ENCODE measurements at regions not wholly inside any gene's neighbourhood (a gene's known extent, or its start where the extent isn't known, plus 50 kb on each side); places are given as distances from the start of the nearest gene placed in this dataset.

DNA sequence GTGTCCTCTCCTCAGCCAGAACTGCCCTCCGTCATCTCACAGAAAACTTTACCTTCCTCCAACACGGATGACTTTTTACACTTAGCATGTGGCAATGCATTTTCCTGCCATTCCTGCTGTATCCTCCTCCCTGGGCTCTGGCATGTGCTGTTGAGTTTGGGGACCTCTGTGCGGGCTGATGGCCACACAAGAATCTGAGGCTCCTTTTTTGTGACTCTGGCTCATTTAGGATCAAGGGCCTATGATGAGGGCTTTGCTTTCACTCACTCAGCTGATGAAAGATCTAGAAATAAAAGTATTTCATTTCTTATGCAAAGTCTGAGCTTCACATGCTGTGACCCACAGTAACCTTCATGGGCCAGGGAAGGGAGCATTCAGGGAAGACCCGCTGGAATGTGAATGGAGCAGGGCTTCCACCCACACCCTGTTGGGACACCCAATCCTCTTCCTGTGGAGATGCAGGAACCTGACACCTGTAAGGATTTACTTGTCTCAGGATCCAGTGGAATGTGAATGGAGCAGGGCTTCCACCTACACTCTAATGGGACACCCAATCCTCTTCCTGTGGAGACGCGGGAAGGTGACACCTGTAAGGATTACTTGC, 500.3 kb upstream of the MKI67 start (continued):
- TF ChIP-seq, protein P1, sequence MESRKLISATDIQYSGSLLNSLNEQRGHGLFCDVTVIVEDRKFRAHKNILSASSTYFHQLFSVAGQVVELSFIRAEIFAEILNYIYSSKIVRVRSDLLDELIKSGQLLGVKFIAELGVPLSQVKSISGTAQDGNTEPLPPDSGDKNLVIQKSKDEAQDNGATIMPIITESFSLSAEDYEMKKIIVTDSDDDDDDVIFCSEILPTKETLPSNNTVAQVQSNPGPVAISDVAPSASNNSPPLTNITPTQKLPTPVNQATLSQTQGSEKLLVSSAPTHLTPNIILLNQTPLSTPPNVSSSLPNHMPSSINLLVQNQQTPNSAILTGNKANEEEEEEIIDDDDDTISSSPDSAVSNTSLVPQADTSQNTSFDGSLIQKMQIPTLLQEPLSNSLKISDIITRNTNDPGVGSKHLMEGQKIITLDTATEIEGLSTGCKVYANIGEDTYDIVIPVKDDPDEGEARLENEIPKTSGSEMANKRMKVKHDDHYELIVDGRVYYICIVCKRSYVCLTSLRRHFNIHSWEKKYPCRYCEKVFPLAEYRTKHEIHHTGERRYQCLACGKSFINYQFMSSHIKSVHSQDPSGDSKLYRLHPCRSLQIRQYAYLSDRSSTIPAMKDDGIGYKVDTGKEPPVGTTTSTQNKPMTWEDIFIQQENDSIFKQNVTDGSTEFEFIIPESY (IDR thresholded peaks at IDR 0.05; ENCODE audit: borderline replicate concordance, low read depth), result no peak

DNA sequence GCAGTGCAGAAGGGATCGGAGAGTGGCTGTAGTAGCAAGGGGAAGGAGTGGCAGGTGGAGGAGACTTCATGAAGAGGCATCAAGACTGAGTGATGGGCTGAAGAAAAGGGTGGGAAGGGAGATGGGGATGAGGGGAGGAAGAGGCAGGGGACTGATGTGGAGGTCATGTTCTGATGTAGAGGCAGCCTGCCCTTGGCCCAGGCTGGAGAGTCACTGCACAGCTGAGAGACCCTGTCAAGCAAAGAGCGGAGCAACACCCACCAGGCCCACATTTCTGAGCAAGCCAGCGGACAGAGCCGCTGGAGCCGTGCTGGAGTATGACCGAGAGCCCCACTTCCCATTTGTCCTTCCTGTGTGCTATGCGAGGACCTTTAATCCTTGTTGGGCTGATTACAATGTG, 501.6 kb upstream of the MKI67 start:
- POLR2A ChIA-PET, result no interaction called here
- H3K9me2 ChIP-seq, result no peaks in the 10 kb centered on the region
- WGBS (ENCODE audit: low lambda C conversion rate), result 73% methylated on average over 7 of the region's 7 CpGs
- H3K79me2 ChIP-seq (ENCODE audit: insufficient read depth), result no peaks in the 10 kb centered on the region
- no peaks in the 10 kb centered on the region for H3F3A ChIP-seq (replicated peaks; ENCODE audit: insufficient read depth)
- no peak for DNase-seq
- CTCF ChIA-PET, result no interaction called here
- no peak overlapping the region for H3K4me2 ChIP-seq
- no peaks in the 10 kb centered on the region for H4K20me1 ChIP-seq (ENCODE audit: insufficient read depth)
- H3K9me3 ChIP-seq, result 0 out of 2 replicates have a peak, but pooled peaks cover 4% of the 10 kb centered on the region
- peaks cover 0 to 6% of the 10 kb centered on the region in 2 experiments; a peak in 1 of 4 replicates for H3K4me1 ChIP-seq (ENCODE audit: control insufficient read depth in 1 of 2, insufficient read depth in 2 of 2, low read depth in 1 of 2, low read length in 1 of 2)
- H3K27me3 ChIP-seq (ENCODE audit: insufficient read depth), result no peaks in the 10 kb centered on the region
- H3K27ac ChIP-seq (ENCODE audit: low read depth in 2 of 2, low read length in 1 of 2), result no peak overlapping the region
- no peak overlapping the region for H3K9ac ChIP-seq
- no peak overlapping the region for H3K4me3 ChIP-seq (ENCODE audit: low read depth in 2 of 2, low read length in 1 of 2)
- TF ChIP-seq GABPA (IDR thresholded peaks at IDR 0.05; ENCODE audit: low read depth), result no peak
- TF ChIP-seq RXRA (IDR thresholded peaks at IDR 0.05; ENCODE audit: borderline replicate concordance, low read depth), result no peak
- no peak for TF ChIP-seq SIN3A (IDR thresholded peaks at IDR 0.05; ENCODE audit: borderline replicate concordance, low read depth, low read length)
- TF ChIP-seq, protein P2, sequence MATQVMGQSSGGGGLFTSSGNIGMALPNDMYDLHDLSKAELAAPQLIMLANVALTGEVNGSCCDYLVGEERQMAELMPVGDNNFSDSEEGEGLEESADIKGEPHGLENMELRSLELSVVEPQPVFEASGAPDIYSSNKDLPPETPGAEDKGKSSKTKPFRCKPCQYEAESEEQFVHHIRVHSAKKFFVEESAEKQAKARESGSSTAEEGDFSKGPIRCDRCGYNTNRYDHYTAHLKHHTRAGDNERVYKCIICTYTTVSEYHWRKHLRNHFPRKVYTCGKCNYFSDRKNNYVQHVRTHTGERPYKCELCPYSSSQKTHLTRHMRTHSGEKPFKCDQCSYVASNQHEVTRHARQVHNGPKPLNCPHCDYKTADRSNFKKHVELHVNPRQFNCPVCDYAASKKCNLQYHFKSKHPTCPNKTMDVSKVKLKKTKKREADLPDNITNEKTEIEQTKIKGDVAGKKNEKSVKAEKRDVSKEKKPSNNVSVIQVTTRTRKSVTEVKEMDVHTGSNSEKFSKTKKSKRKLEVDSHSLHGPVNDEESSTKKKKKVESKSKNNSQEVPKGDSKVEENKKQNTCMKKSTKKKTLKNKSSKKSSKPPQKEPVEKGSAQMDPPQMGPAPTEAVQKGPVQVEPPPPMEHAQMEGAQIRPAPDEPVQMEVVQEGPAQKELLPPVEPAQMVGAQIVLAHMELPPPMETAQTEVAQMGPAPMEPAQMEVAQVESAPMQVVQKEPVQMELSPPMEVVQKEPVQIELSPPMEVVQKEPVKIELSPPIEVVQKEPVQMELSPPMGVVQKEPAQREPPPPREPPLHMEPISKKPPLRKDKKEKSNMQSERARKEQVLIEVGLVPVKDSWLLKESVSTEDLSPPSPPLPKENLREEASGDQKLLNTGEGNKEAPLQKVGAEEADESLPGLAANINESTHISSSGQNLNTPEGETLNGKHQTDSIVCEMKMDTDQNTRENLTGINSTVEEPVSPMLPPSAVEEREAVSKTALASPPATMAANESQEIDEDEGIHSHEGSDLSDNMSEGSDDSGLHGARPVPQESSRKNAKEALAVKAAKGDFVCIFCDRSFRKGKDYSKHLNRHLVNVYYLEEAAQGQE (IDR thresholded peaks at IDR 0.05; ENCODE audit: low read depth, low read length), result no peak
- no peak for TF ChIP-seq MEF2A (IDR thresholded peaks at IDR 0.05; ENCODE audit: borderline replicate concordance, low read depth)
- H3K36me3 ChIP-seq (replicated peaks in 1 of 2; ENCODE audit: control insufficient read depth in 1 of 2, insufficient read depth in 2 of 2, low read length in 1 of 2), result no peaks in the 10 kb centered on the region
- H2AFZ ChIP-seq (ENCODE audit: low read depth), result no peak overlapping the region

DNA sequence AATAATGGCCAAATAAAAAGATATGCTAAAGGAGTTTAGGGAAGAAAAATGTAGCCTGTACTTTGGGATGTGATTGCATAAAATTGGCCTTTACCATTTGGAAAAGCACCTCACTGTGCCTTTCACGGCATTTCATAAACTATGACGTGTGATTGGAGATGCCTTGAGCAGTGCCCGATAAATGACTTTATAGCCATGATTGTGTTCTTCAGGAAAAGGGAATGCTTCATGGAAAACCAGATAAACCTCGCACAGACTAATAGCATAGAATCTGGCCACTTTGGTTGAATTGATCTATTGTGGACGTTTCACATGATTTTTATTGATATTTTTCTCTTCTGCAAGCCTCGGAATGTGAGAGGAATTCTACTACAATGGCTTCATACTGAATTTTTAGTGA, 502.0 kb upstream of the MKI67 start:
- H2AFZ ChIP-seq (ENCODE audit: low read depth), result no peak overlapping the region
- no peak overlapping the region for H3K4me3 ChIP-seq (ENCODE audit: low read depth in 2 of 2, low read length in 1 of 2)
- ChIA-PET CTCF (interaction anchor here (0.7 kb wide), 1 partner anchor 37 kb away, joined by 3 read pairs; no protein-coding TSS in a partner anchor), POLR2A (no interaction called here)
- no peak for DNase-seq
- H4K20me1 ChIP-seq (ENCODE audit: insufficient read depth), result no peaks in the 10 kb centered on the region
- H3K9me3 ChIP-seq, result 0 out of 2 replicates have a peak, but pooled peaks cover 4% of the 10 kb centered on the region
- peaks cover 0 to 6% of the 10 kb centered on the region in 2 experiments; a peak in 1 of 4 replicates for H3K4me1 ChIP-seq (ENCODE audit: control insufficient read depth in 1 of 2, insufficient read depth in 2 of 2, low read depth in 1 of 2, low read length in 1 of 2)
- H3K9me2 ChIP-seq, result no peaks in the 10 kb centered on the region
- H3K27me3 ChIP-seq (ENCODE audit: insufficient read depth), result no peaks in the 10 kb centered on the region
- H3F3A ChIP-seq (replicated peaks; ENCODE audit: insufficient read depth), result no peaks in the 10 kb centered on the region
- H3K36me3 ChIP-seq (replicated peaks in 1 of 2; ENCODE audit: control insufficient read depth in 1 of 2, insufficient read depth in 2 of 2, low read length in 1 of 2), result no peaks in the 10 kb centered on the region
- 55% methylated on average over 6 of the region's 6 CpGs for WGBS (ENCODE audit: low lambda C conversion rate)
- no peak overlapping the region for H3K9ac ChIP-seq
- no peaks in the 10 kb centered on the region for H3K79me2 ChIP-seq (ENCODE audit: insufficient read depth)
- no peak overlapping the region for H3K27ac ChIP-seq (ENCODE audit: low read depth in 2 of 2, low read length in 1 of 2)
- H3K4me2 ChIP-seq, result no peak overlapping the region
- TF ChIP-seq, protein P3, sequence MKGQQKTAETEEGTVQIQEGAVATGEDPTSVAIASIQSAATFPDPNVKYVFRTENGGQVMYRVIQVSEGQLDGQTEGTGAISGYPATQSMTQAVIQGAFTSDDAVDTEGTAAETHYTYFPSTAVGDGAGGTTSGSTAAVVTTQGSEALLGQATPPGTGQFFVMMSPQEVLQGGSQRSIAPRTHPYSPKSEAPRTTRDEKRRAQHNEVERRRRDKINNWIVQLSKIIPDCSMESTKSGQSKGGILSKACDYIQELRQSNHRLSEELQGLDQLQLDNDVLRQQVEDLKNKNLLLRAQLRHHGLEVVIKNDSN (IDR thresholded peaks at IDR 0.05; ENCODE audit: borderline replicate concordance, low read depth), result no peak
- TF ChIP-seq RCOR1 (IDR thresholded peaks at IDR 0.05; ENCODE audit: low read length), result no peak
- TF ChIP-seq TEAD4 (IDR thresholded peaks at IDR 0.05; ENCODE audit: borderline replicate concordance, insufficient read depth), result no peak
- no peak for TF ChIP-seq TCF12 (IDR thresholded peaks at IDR 0.05)
